Glutamatergic neuron (in vitro differentiated cells): ENCODE measurements at regions not wholly inside any gene's neighbourhood (a gene's known extent, or its start where the extent isn't known, plus 50 kb on each side); places are given as distances from the start of the nearest gene placed in this dataset.

Experiments
- DNase-seq: peaks from one replicate; pipeline ENCODE4 v3.0.0; 2022
- H3K27ac Mint-ChIP-seq: one replicate; pipeline ENCODE4 v1.8.0; 2020; ENCODE audit warnings: mild to moderate bottlenecking, mixed read lengths, inconsistent platforms; ENCODE audit not compliant: unreplicated experiment
- H3K27me3 Mint-ChIP-seq: one replicate; pipeline ENCODE4 v1.8.0; 2020; ENCODE audit warnings: mild to moderate bottlenecking, moderate library complexity, mixed read lengths, inconsistent platforms; ENCODE audit not compliant: unreplicated experiment
- H3K36me3 Mint-ChIP-seq: one replicate; pipeline ENCODE4 v1.8.0; 2020; ENCODE audit warnings: mild to moderate bottlenecking, mixed read lengths, inconsistent platforms; ENCODE audit not compliant: unreplicated experiment
- H3K4me1 Mint-ChIP-seq: one replicate; pipeline ENCODE4 v1.8.0; 2020; ENCODE audit warnings: mild to moderate bottlenecking, low read depth, mixed read lengths, inconsistent platforms; ENCODE audit not compliant: unreplicated experiment
- H3K4me3 Mint-ChIP-seq: one replicate; pipeline ENCODE4 v1.8.0; 2020; ENCODE audit warnings: mild to moderate bottlenecking, mixed read lengths, inconsistent platforms; ENCODE audit not compliant: unreplicated experiment
- H3K9me3 Mint-ChIP-seq: one replicate; pipeline ENCODE4 v1.8.0; 2020; ENCODE audit warnings: mild to moderate bottlenecking, moderate library complexity, mixed read lengths, inconsistent platforms; ENCODE audit not compliant: unreplicated experiment
- CTCF ChIP-seq: fragments of 200-600 bp; sonication (generic); IDR thresholded peaks from one replicate; pipeline ENCODE4 v1.5.0; 2021; ENCODE audit not compliant: partially characterized antibody, unreplicated experiment

GRCh38 chr14:38500125-38500524, 244.2 kb upstream of the CLEC14A start:
- Mint-ChIP-seq H3K9me3 (no peaks in the 10 kb centered on the region), H3K36me3 (no peaks in the 10 kb centered on the region), H3K27me3 (no peaks in the 10 kb centered on the region), H3K4me3 (no peak overlapping the region), H3K27ac (no peak overlapping the region), H3K4me1 (peaks cover 2% of the 10 kb centered on the region)
- TF ChIP-seq CTCF = no peak
- no peak for DNase-seq

- Mint-ChIP-seq H3K27me3 (no peaks in the 10 kb centered on the region), H3K4me3 (no peak overlapping the region), H3K9me3 (no peaks in the 10 kb centered on the region), H3K4me1 (no peaks in the 10 kb centered on the region), H3K36me3 (no peaks in the 10 kb centered on the region), H3K27ac (no peak overlapping the region)
- DNase-seq = no peak
- no peak for TF ChIP-seq CTCF
These were observed 240.2 kb upstream of the CLEC14A start for GRCh38 chr14:38496092-38496491.

GRCh38 chr14:38490273-38490672, 234.4 kb upstream of the CLEC14A start:
- Mint-ChIP-seq H3K27me3 (no peaks in the 10 kb centered on the region), H3K4me3 (no peak overlapping the region), H3K9me3 (no peaks in the 10 kb centered on the region), H3K36me3 (no peaks in the 10 kb centered on the region), H3K4me1 (no peaks in the 10 kb centered on the region), H3K27ac (no peak overlapping the region)
- no peak for TF ChIP-seq CTCF
- no peak for DNase-seq

DNA sequence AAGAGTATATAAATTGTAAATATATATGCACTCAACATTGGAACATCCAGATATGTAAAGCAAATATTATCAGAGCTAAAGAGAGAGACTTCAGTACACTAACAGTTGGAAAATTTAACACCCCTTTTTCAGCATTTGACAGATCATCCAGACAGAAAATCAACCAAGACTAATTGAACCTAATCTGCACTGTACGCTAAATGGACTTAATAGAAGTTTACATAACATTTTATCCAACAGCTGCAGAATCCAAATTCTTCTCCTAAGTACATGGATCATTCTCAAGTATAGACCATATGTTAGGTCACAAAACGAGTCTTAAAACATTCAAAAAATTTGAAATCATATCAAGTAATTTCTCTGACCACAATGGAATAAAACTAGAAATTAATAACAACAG, 229.1 kb upstream of the CLEC14A start:
- H3K27me3 Mint-ChIP-seq = no peaks in the 10 kb centered on the region
- H3K4me3 Mint-ChIP-seq = no peak overlapping the region
- no peaks in the 10 kb centered on the region for H3K36me3 Mint-ChIP-seq
- H3K27ac Mint-ChIP-seq = no peak overlapping the region
- no peaks in the 10 kb centered on the region for H3K9me3 Mint-ChIP-seq
- no peak for DNase-seq
- H3K4me1 Mint-ChIP-seq = no peaks in the 10 kb centered on the region
- TF ChIP-seq CTCF = no peak

- TF ChIP-seq CTCF = no peak
- Mint-ChIP-seq H3K4me3 (no peak overlapping the region), H3K9me3 (peaks cover 6% of the 10 kb centered on the region), H3K27me3 (no peaks in the 10 kb centered on the region), H3K27ac (no peak overlapping the region), H3K36me3 (peaks cover 20% of the 10 kb centered on the region), H3K4me1 (no peaks in the 10 kb centered on the region)
- DNase-seq = no peak
These were observed 226.2 kb upstream of the CLEC14A start for GRCh38 chr14:38481952-38482678.
